GM18502 (cell line): ENCODE measurements at regions not wholly inside any gene's neighbourhood (a gene's known extent, or its start where the extent isn't known, plus 50 kb on each side); places are given as distances from the start of the nearest gene placed in this dataset.

Experiments used
- ATAC-seq: cut with Tn5 transposase; IDR thresholded peaks from one replicate; pipeline ENCODE4 v1.9.1; 2021; ENCODE audit warnings: mild to moderate bottlenecking; ENCODE audit not compliant: unreplicated experiment, poor library complexity

DNA sequence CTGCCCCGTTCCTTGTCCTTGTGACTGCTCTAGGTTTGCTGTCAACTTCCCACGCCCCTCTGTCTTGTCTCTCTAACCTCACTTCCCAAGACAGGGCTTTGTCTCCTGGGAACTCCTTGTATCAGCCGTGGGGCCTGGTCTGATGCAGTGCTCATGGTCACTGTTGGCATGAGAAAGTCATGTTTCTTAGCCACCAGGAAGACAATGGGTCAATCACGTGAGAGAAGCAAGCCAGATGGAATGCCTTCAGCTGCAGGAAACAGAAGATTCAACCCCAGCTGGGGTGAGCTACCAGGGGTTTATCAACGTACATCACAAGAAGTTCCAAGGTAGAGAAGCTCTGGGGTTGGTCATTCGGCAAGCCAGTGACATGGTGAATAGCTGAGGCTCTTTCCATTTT is 116.6 kb downstream of the IRF8 start:
- no peak for ATAC-seq

DNA sequence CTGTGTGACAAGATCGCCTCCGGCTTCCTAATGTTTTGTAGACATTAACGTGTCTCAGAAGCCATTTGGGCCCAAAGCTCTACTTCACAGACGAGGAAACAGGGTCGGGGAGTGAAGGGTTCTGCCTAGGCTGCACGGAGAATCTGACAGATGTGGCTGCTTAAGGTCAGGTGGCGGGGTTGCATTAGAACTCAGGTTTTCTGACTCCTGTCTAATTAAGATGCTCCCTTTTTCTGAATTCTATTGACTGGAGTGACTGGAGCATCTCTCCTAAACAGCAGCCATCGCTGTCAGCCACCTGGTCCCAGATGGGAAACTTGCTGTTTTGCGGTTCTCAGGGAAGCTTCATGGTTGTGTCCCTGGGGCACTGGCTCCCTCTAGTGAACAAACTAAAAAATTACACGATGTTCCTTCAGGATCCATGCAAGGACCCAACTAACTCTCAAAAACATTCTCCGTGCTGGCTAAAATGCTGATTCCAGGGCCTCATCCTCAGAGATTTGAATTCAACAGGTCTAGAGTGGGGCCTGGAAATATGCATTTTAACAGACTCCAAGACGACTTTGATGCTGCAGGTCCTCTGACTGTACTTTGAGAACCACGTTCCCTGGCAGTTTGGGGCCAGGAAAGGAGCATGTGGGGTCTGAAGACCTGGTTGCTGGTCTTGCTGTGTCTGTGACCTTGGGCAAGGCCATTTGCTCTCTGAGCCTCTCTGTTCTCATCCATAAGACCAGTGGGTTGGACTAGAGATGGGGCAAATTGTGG is 117.4 kb downstream of the IRF8 start:
- ATAC-seq, result no peak

DNA sequence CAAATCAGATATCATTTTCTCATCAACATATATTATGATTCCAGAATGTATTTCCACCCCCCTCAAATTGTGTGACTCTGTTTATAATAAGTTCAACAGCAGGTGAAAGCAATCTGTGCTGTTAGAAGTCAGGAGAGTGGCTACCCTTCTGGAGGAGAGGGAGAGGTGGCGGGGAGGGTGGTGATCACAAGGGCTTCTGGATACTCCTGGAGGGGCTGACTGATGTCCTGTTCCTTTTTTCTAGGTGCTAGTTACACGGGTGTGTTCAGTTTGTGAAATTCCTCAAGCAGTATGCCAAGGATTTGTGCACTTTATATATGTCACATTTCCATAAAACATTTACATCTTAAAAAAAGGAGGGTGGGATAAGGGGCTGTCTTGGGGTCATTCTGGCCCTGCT is 119.1 kb downstream of the IRF8 start:
- ATAC-seq, result no peak

DNA sequence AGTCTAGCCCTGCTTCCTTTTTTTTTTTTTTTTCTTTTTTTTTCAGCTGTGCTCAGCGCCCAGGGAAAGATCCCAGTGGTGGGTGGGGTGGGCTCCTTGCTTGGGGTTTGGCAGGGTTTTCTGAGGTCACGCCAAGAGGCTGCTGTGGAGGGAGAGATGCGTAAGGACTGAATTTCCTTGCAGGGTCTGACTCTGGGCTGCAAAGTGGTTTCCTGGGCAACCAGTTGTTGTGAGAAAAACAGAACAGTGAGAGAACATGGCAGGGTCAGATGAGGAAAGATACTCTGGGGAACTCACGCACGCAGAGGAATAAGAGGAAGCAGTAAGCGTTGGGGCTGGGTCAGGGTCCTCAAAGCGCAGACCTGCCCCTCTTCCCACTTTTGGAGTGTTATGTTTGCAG is 119.5 kb downstream of the IRF8 start:
- no peak for ATAC-seq

DNA sequence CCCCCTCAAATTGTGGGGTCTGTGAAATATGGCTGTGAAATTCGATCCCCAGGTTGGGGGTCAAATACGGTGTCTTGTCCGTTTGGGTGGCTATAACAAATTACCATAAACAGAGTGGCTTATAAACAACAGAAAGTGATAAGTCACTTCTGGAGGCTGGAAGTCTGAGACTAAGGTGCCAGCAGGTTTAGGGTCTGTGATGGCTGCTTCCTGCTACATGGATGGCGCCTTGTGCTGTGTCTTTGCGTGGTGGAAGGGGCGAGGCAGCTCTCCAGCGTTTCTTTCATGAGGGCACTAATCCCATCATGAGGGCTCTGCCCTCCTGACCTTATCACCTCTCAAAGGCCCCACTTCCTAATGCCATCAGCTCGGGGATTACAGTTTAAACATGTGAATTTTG is 120.0 kb downstream of the IRF8 start:
- ATAC-seq, result no peak

DNA sequence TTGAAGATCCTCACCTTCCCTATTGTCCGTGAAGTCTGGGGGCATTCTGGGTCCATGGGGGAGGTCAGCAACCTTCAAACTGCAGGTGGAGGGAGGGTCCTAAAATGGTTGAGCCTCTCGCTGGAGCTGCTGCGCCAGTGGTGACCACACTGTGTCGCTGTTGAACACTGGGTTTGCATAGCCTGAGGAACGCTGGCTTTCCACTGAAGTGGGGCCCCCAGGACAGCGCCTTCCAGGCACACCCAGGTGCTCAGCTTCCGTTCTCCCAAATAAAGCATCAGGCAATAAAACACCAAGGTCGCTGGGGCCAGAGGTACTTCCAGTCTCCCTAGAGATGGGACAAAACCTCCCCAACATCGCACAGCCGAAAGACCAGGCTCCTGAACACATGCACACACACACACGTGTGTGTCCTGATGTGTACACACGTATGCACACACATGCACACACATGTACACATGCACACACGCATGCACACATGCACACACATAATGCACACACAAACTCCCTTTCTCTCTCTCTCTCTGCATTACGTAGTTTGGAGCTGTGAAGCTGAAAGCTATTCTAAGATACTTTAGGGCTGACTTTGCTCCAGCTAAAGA is 120.6 kb downstream of the IRF8 start:
- no peak for ATAC-seq

DNA sequence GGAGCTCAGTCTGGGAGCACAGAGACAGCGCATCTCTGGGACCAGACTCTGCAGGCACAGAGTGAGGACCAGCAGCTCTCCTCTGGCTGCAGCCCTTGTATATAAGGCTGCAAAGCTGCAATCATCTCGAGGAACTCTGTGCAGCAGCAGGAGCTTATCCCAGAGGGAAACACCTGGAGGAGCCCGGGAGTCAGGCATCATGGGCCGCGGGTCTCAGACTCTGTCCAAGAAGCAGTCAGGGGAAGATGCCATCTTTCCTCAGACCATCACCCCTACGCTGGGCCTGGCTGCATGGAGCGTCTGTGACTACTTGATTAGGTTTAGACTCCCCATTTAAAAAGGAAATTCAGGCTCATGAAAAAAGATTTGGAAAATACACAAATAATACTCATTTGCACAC is 122.0 kb downstream of the IRF8 start:
- ATAC-seq, result no peak

DNA sequence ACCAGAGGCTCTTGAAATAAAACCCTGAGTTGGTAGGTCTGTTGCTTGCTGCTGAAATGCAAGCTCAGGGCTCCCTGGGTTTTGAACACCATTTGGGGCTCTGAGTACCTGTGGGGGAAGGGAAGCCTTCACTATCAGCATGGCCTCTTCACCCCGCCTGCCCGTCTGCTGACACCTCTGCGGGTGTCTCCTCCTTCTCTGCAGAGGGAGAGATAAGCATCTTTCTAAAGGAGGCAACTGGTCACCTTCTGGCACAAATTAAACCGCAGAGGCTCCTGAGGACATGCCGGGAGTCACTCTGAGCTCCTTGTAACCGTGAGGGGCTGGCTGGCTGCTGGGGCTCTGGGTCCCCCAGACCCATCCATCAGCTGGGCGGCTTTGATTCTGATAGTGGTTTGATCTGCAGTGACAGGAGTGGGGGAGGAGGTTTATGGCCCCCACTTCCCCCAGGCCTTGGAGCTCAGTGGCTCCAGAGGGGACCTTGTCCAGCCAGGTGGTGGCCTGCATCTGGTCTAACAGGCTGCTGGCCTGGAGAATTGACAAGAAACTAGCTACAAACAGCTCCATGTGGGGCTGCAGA is 123.5 kb downstream of the IRF8 start:
- no peak for ATAC-seq

DNA sequence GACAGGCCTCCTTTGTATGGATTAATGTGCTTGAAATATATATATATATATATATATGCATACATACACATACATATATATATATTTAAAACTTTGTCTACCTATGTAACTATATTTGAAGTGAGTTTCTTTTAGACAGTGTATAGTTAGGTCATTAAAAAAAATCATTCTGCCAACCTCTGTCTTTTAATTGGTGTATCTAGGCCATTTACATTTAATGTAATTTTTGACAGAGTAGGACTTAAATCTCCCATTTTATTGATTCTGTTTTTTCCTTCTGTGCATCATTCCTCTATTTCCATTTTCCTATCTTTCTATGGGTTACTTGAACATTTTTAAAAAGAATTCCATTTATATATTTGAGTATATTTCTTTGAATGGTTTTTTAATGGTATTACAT is 125.2 kb downstream of the IRF8 start:
- ATAC-seq, result no peak

DNA sequence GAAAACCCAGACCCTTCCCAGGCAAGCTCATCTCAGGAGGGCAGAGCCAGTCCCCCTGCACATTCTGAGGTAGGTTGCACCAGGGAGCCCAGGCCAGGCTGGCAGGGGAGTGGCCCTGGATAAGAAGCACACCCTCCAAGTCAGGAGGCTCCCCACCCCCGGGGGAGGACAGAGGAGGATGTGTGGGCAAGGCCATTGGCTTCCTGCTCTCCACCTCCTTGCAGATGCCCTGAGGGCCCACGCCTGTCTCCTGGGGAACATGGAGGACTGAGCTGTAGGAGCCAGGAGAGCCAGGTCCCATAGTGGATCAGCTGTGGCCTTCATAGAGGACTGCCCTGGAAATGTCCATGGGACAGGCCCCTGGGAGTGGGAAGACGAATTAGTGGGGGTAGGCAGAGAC is 126.7 kb downstream of the IRF8 start:
- ATAC-seq, result no peak

DNA sequence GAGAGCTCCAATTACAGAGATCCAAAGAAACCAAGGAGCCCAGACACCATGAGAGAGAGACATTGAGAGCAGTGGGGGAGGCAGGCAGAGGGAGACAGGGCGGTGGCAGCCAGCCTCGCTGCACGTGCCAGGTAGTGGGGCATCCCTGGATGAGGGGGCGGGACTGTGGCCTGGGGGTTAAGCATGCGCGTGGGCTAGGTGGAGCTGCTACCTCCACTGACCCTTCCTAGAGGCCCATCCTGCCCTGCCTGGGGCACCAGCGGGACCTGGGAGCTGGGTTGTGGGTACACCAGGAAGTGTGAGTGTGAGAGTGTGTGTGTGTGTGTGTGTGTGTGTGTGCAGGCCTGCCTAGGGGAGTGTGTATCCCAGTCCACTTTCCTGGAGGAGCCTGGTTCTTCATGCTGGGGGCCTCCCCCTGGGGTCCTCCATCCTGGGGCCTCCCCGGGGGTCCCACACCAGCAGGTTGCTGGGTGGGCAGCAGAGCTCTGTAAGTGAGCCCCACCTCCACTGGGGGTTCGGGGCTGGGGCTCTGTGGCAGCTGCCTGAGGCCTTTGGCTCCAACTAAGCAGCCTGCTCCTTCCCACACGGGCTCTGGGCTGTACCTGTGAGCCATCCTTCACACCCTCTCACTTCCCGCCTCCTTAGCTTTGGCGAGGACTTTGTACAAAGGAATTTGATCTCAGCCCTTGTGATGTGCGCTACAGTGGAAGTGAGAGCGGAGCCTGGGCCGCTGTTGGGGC is 127.4 kb downstream of the IRF8 start:
- no peak for ATAC-seq

DNA sequence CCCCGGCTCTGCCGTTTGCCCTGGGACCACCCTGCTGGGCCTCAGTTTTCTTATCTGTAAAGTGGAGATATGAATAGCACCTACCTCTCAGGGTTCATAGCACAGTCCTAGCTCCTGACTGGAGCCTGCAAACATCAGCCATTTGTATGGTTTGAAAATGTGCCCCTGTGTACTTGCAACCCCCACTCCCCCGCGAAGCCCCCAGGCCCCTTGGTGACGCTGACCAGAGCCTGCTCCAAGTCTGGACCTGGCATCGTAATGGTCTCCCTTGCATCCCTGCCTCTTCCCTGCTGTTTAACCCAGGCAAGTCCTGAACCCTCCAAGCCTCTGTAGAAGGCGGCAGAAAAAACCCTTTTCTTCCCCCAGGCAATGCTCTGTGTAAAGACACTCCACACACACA is 128.0 kb downstream of the IRF8 start:
- no peak for ATAC-seq

DNA sequence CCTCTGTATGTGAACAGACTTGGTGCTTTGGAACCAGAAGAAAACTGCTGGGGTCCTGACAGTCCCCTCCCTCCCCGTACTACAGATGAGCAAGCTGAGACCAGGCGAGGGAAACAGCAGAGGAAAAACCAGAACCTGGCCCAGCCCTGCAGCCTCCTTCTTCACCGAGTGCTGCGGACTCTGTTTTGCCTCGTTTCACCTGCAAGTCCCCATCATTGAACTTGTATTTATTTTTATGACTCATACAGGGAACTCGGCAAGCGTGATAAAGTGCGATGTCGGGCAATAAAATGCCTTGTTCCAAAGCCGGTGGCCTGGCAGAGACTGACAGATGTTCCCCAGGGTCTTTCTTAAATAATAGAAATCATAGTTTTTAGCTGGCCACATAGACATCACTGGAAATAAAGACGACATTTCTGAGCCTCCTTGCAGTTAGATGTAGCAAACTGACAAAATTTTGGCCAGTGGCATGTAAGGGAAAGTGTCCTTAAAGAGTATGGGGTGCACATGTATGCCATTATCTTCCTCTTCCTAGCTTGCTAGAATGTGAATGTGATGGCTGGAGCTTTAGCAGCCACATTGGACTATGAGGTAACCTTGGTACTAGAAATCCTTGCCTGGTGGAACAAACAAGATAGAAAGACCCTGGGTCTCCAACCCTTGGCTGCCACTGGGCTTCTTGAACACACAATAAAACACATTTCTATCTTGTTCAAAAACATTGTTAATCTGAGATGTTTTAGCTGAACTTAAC is 128.6 kb downstream of the IRF8 start:
- ATAC-seq, result no peak

DNA sequence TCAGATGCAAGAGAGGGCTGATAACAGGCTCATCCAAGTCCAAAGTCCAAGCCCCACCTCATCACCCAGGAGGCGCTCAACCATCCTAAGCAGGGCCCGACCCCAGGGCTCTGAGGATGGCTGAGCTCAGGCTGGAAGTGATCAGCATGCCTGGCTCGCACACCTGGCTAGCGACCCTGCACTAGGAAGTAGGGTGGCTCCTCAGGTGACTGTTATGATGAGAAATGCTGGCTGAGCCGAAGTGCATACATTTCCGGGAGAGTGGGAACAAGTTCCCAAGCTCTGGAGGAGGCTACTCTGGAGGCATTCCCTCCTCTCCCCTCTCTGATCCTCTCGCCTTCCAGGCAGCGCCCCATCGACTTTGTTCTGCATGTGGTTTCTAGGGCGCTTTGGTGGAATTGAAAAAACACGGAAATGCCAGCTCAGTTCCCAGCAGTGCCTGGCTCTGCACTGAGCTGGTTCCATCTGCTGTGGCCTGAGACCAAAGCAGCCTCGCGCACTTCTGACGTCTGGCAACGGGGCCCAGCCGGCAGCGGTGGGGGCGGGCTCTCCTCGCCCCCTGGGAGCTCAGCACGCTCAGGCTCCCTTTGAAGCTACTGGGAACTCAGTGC is 130.3 kb downstream of the IRF8 start:
- no peak for ATAC-seq

DNA sequence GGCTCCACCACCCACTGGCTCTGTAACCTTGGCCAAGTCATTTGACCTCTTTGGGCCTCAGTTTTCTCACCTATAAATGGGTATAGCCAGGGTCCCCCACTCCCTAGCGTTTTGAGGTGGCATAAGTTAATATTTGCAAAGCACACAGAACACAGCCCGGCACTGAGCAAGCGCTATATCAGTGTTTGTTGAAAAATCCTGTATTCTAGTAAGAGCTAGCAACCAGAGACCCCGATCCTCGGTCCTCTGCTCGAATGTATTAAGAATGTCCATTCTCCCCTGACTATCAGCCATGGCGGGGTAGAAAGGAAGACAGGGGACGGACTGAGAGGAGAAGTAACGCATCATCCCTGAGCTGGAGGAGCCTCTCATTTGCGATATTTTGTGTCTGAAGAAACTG is 131.2 kb downstream of the IRF8 start:
- ATAC-seq, result no peak

DNA sequence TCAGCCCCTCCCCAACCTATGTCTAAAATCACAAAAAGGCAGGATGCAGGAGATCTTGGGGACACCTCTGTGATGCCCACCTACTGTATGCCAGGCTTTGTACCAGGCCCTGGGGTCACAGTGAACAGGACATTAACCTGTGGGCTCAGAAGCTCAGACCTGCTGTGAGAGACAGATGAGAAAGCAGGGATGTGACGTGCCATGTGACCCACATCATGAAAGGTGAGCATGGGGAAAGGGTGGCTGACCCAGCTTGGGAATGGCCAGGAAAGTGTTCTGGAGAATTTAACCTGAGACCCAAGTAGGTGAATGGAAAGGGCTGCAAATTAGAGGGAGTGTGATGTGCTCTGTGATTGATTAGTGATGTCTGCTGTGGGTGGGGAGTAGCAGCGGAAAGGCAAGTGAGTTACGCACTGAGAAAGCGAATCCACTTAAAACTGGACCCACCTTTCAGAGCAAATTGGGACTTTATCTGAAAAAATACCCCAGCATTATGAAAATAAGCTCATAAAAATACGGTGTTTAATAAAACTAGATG is 132.2 kb downstream of the IRF8 start:
- no peak for ATAC-seq

DNA sequence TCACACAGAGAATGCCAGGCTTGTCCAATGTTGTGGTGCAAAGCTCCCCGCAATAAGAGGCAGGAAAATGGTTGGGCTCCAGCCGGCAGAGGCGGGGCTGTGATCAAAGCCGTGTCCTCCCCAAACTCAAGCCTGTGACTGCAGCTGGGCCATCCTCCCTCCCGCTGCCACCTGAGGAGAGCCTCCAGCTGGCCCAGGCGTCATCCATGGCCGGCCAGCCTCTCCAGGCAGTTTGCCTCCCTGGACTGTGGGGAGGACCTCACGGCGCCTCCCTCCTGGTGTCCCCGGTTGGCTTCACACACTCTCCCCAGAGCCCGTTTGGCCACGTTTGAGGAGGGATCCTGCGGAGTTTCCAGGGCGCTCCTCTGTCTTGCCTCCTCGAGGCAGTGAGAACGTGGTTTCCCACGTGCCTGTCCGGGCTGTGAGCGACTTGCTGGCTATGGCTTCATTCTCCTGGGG is 134.1 kb downstream of the IRF8 start:
- ATAC-seq, result no peak

DNA sequence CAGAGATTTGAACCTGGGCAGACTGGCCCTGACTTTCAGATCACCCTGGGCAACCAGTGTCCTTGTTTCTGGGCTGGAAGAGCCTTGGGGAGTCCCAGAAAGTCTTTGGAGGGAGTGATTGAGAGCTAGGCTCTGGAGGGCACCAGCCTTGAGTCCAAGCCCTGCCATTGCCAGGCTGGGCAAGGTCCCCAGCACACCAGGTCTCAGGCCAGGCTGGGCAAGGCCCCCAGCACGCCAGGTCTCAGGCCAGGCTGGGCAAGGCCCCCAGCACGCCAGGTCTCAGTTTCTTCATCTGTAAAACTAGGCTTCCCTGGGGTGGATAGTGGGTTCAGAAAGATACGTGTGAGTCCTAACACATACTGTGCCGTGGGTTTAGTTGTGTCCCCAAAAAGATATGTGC is 135.0 kb downstream of the IRF8 start:
- ATAC-seq, result no peak

DNA sequence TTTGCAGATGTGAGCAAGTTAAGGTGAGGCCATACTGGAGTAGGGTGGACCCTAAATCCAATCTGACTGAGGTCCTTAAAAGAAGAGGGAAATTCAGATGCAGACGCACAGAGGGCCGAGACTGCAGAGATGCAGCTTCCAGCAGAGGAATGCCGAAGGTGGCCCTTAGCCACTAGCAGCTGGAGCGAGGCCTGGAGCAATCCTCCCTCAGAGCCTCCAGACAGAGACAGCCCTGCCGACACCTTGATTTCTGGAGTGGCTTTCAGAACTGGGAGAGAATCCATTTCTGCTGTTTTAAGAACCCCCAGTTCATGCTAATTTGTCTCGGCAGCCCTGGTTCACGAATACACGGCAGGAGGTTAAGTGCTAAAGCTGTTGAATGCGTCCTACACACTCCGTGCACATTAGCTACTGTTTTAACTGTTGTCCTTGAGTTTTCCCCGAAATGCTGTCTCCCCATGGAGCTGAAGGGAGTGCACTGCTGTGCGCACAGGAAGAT is 135.5 kb downstream of the IRF8 start:
- ATAC-seq, result no peak

DNA sequence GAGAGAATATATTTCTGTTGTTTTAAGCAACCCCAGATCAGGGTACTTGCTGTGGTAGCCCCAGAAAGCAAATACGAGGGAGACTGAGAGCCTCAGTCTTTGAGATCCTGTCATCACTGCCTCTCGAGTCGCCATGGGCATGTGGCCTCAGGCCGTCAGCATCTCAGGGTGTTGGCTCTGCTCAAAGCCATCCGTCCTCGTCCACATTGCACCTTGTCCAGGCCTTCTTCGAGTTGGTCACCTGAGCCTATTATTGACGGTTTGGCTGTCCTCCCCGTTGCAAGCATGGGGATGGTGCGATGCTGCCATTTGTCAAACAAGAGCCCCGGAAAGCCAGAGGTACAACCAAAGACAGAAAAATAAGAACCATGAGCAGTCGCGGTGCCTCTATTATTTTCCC is 136.9 kb downstream of the IRF8 start:
- ATAC-seq, result no peak
